ENCODE measurements at regions not wholly inside any gene's neighbourhood (a gene's known extent, or its start where the extent isn't known, plus 50 kb on each side); places are given as distances from the start of the nearest gene placed in this dataset.

DNA sequence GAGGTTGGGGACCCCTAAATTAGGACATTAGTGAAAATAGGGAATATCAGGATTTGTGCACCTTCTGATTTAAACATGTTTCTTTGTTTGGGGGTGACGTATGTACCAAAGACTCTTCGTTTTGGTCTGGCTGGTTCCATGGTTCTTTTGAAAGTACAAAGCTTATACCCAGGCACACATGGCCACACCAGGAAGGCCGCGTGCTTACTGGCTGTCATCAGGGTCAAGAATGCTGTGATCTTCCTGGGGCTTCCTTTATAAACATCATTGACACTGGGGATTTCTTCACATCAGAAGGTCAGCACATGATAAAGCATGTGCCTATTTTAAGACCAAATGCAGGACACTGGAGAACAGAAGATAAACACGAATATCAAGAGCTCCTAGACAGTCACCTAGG lies 230.6 kb upstream of the ID2 start:
- no peak overlapping the region for H4K91ac ChIP-seq (ENCODE audit: low read depth, low read length)
- H3K27ac ChIP-seq (ENCODE audit: low read depth, low read length): no peak overlapping the region
- H3K4me3 ChIP-seq (ENCODE audit: low read depth, low read length): no peak overlapping the region
- no peak overlapping the region for H2BK5ac ChIP-seq (ENCODE audit: low read depth, low read length, poor library complexity)
- H2AFZ ChIP-seq (ENCODE audit: insufficient read depth, low read length, poor library complexity): no peak overlapping the region
- peaks cover 0 to 2% of the 10 kb centered on the region in 2 experiments for H3K4me1 ChIP-seq (ENCODE audit: control insufficient read depth in 1 of 2, insufficient read depth in 2 of 2, low read length in 2 of 2)
- no peak overlapping the region for H2AK5ac ChIP-seq (ENCODE audit: low read length)
- no peak overlapping the region for H3K4me2 ChIP-seq (ENCODE audit: low read length)
- H3K14ac ChIP-seq (ENCODE audit: low read length): no peak overlapping the region
- H3K27me3 ChIP-seq (ENCODE audit: insufficient read depth, low read length): no peaks in the 10 kb centered on the region
- no peak for DNase-seq
- H3K79me1 ChIP-seq (ENCODE audit: low read length): no peaks in the 10 kb centered on the region
- no peak overlapping the region for H3K23ac ChIP-seq (ENCODE audit: low read length)
- no peaks in the 10 kb centered on the region for H3K36me3 ChIP-seq (ENCODE audit: control insufficient read depth in 1 of 2, insufficient read depth in 2 of 2, low read length in 2 of 2)
- no peak overlapping the region for H3K4ac ChIP-seq (ENCODE audit: low read depth, low read length)
- H4K8ac ChIP-seq (ENCODE audit: low read depth, low read length): no peak overlapping the region
- no peak overlapping the region for H2BK12ac ChIP-seq (ENCODE audit: low read length)
- no peak overlapping the region for H4K12ac ChIP-seq (ENCODE audit: low read depth, low read length)
- no CpG with 5 or more reads among the region's 5 CpGs for WGBS (ENCODE audit: extremely low coverage, insufficient coverage, insufficient read length)
- no peak overlapping the region for H3K18ac ChIP-seq (ENCODE audit: low read length)
- no peaks in the 10 kb centered on the region for H3K79me2 ChIP-seq (ENCODE audit: control insufficient read depth, insufficient read depth, low read length, poor library complexity)
- H3K9me3 ChIP-seq (ENCODE audit: insufficient read depth, low read depth, low read length): peaks cover 2% of the 10 kb centered on the region
- H3K9ac ChIP-seq (ENCODE audit: low read length): no peak overlapping the region
- no peak overlapping the region for H2BK120ac ChIP-seq (ENCODE audit: insufficient read depth, low read length, poor library complexity)

DNA sequence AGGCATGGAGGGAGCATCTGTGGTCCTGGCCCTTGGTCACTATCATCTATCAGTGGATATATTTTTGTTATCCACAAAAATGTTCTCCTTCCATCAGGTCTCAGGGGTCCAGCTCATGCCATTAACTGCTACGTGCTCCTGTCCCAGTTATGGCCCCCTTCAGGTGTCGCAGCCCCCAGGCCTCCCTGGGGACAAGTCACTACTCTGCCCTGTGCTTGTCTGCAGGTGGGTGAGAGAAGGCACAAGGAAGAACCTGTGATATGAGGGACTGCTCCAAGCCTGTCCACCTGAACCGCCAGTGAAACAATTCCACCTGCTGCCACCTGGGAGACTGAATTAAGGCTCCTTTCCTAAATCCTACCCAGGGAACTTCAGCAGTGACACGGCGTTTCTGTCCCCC lies 229.6 kb upstream of the ID2 start:
- Histone ChIP-seq H3K79me1 (ENCODE audit: low read length) (no peaks in the 10 kb centered on the region), H2BK12ac (ENCODE audit: low read length) (no peak overlapping the region), H4K8ac (ENCODE audit: low read depth, low read length) (no peak overlapping the region), H3K23ac (ENCODE audit: low read length) (no peak overlapping the region), H3K18ac (ENCODE audit: low read length) (no peak overlapping the region), H3K9ac (ENCODE audit: low read length) (no peak overlapping the region), H3K4me3 (ENCODE audit: low read depth, low read length) (no peak overlapping the region), H3K14ac (ENCODE audit: low read length) (no peak overlapping the region), H3K36me3 (ENCODE audit: control insufficient read depth in 1 of 2, insufficient read depth in 2 of 2, low read length in 2 of 2) (no peaks in the 10 kb centered on the region), H3K79me2 (ENCODE audit: control insufficient read depth, insufficient read depth, low read length, poor library complexity) (no peaks in the 10 kb centered on the region), H3K9me3 (ENCODE audit: insufficient read depth, low read depth, low read length) (peaks cover 2% of the 10 kb centered on the region), H3K27me3 (ENCODE audit: insufficient read depth, low read length) (no peaks in the 10 kb centered on the region), H2BK5ac (ENCODE audit: low read depth, low read length, poor library complexity) (no peak overlapping the region), H2AFZ (ENCODE audit: insufficient read depth, low read length, poor library complexity) (no peak overlapping the region), H2AK5ac (ENCODE audit: low read length) (no peak overlapping the region), H3K27ac (ENCODE audit: low read depth, low read length) (no peak overlapping the region), H3K4ac (ENCODE audit: low read depth, low read length) (no peak overlapping the region), H3K4me1 (ENCODE audit: control insufficient read depth in 1 of 2, insufficient read depth in 2 of 2, low read length in 2 of 2) (peaks cover 0 to 2% of the 10 kb centered on the region in 2 experiments), H4K12ac (ENCODE audit: low read depth, low read length) (no peak overlapping the region), H3K4me2 (ENCODE audit: low read length) (no peak overlapping the region), H4K91ac (ENCODE audit: low read depth, low read length) (no peak overlapping the region), H2BK120ac (ENCODE audit: insufficient read depth, low read length, poor library complexity) (no peak overlapping the region)
- DNase-seq: no peak
- WGBS (ENCODE audit: extremely low coverage, insufficient coverage, insufficient read length): no CpG with 5 or more reads among the region's 5 CpGs

DNA sequence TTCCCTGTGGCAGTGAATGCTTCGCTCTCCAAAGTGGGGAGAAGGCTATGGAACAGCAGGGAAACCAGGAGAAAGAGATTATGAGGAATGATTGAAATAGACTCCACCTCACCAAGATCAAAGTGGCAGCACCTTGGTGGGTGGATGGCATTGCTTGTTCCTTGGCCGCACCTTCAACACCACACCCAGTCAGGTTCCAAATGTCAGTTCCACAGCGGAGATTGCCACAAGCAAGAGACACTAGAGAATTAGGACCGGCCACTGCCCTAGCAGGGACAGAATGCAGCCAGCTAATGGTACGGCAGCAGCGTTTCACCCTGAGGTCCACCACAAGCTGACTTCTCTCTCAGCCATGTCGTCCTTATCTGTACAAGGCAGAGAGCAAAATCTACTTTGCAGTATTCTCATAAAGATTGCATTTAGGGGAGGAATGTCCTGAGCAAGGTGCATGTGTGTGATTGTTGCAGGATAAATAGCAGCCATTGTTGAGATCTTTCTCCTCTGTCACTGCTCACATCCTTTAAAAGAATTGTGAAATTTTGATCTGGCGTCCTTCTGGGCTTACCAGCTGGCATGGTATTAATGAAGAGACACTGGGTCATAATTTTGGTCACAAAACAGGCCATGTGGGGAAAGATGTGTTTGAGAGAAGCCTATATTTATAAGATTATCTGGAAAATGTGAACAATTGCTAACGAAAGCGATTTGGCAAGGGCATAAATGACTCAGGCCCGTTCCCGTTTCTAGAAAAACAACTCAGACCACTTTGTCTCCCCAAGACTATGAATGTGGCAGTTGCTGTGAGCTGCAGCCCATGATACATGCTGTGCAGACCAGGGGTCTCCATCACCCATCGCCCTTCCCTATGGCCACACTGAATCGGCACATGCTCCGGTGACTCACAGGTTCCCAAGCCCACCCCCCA lies 228.6 kb upstream of the ID2 start:
- no CpG with 5 or more reads among the region's 15 CpGs for WGBS (ENCODE audit: extremely low coverage, insufficient coverage, insufficient read length)

DNA sequence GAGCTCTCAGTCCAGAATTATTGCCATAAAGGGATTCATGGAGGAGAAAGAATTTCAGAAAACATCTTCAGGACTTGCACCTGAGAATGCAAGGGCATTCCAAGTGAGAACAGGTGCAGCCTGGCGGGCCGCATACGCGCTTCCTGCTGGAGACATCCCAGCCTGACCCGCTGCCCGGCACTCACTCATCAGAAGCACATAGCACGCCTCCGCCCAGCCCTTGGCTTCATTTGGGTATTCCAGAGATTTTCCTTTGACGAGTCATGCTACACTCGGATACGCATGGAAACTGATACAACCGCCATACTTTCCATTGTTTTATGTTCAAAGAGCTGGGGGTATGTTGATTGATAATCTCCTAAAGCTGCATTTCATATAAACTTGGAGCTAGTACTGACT lies 228.0 kb upstream of the ID2 start:
- WGBS (ENCODE audit: extremely low coverage, insufficient coverage, insufficient read length): no CpG with 5 or more reads among the region's 12 CpGs
- no peak overlapping the region for H2BK12ac ChIP-seq (ENCODE audit: low read length)
- no peak overlapping the region for H4K12ac ChIP-seq (ENCODE audit: low read depth, low read length)
- no peak overlapping the region for H3K9ac ChIP-seq (ENCODE audit: low read length)
- peaks cover 2% of the 10 kb centered on the region for H3K9me3 ChIP-seq (ENCODE audit: insufficient read depth, low read depth, low read length)
- H3K14ac ChIP-seq (ENCODE audit: low read length): no peak overlapping the region
- H2AK5ac ChIP-seq (ENCODE audit: low read length): no peak overlapping the region
- H3K23ac ChIP-seq (ENCODE audit: low read length): no peak overlapping the region
- no peak overlapping the region for H3K4me3 ChIP-seq (ENCODE audit: low read depth, low read length)
- H3K36me3 ChIP-seq (ENCODE audit: control insufficient read depth in 1 of 2, insufficient read depth in 2 of 2, low read length in 2 of 2): no peaks in the 10 kb centered on the region
- no peak overlapping the region for H4K8ac ChIP-seq (ENCODE audit: low read depth, low read length)
- H3K4me2 ChIP-seq (ENCODE audit: low read length): no peak overlapping the region
- H3K18ac ChIP-seq (ENCODE audit: low read length): no peak overlapping the region
- H2AFZ ChIP-seq (ENCODE audit: insufficient read depth, low read length, poor library complexity): no peak overlapping the region
- no peak overlapping the region for H2BK120ac ChIP-seq (ENCODE audit: insufficient read depth, low read length, poor library complexity)
- DNase-seq: peak in 1 of 2 donors; percentile 14
- H4K91ac ChIP-seq (ENCODE audit: low read depth, low read length): no peak overlapping the region
- no peaks in the 10 kb centered on the region for H3K27me3 ChIP-seq (ENCODE audit: insufficient read depth, low read length)
- no peak overlapping the region for H3K27ac ChIP-seq (ENCODE audit: low read depth, low read length)
- H2BK5ac ChIP-seq (ENCODE audit: low read depth, low read length, poor library complexity): no peak overlapping the region
- H3K79me1 ChIP-seq (ENCODE audit: low read length): no peaks in the 10 kb centered on the region
- H3K4ac ChIP-seq (ENCODE audit: low read depth, low read length): no peak overlapping the region
- H3K79me2 ChIP-seq (ENCODE audit: control insufficient read depth, insufficient read depth, low read length, poor library complexity): no peaks in the 10 kb centered on the region
- peaks cover 0 to 2% of the 10 kb centered on the region in 2 experiments for H3K4me1 ChIP-seq (ENCODE audit: control insufficient read depth in 1 of 2, insufficient read depth in 2 of 2, low read length in 2 of 2)

More for the DNA sequence above, 228.6 kb upstream of the ID2 start:
- no peak overlapping the region for H2BK5ac ChIP-seq (ENCODE audit: low read depth, low read length, poor library complexity)
- no peak overlapping the region for H3K14ac ChIP-seq (ENCODE audit: low read length)
- H3K4me3 ChIP-seq (ENCODE audit: low read depth, low read length): no peak overlapping the region
- H3K27ac ChIP-seq (ENCODE audit: low read depth, low read length): no peak overlapping the region
- H3K36me3 ChIP-seq (ENCODE audit: control insufficient read depth in 1 of 2, insufficient read depth in 2 of 2, low read length in 2 of 2): no peaks in the 10 kb centered on the region
- H3K9me3 ChIP-seq (ENCODE audit: insufficient read depth, low read depth, low read length): peaks cover 2% of the 10 kb centered on the region
- no peak overlapping the region for H3K4ac ChIP-seq (ENCODE audit: low read depth, low read length)
- no peaks in the 10 kb centered on the region for H3K27me3 ChIP-seq (ENCODE audit: insufficient read depth, low read length)
- H3K23ac ChIP-seq (ENCODE audit: low read length): no peak overlapping the region
- H4K12ac ChIP-seq (ENCODE audit: low read depth, low read length): no peak overlapping the region
- H3K79me1 ChIP-seq (ENCODE audit: low read length): no peaks in the 10 kb centered on the region
- no peak overlapping the region for H2AK5ac ChIP-seq (ENCODE audit: low read length)
- H2AFZ ChIP-seq (ENCODE audit: insufficient read depth, low read length, poor library complexity): no peak overlapping the region
- H3K4me1 ChIP-seq (ENCODE audit: control insufficient read depth in 1 of 2, insufficient read depth in 2 of 2, low read length in 2 of 2): peaks cover 0 to 2% of the 10 kb centered on the region in 2 experiments
- H2BK12ac ChIP-seq (ENCODE audit: low read length): no peak overlapping the region
- H3K18ac ChIP-seq (ENCODE audit: low read length): no peak overlapping the region
- no peak overlapping the region for H4K8ac ChIP-seq (ENCODE audit: low read depth, low read length)
- H3K9ac ChIP-seq (ENCODE audit: low read length): no peak overlapping the region
- no peaks in the 10 kb centered on the region for H3K79me2 ChIP-seq (ENCODE audit: control insufficient read depth, insufficient read depth, low read length, poor library complexity)
- no peak overlapping the region for H4K91ac ChIP-seq (ENCODE audit: low read depth, low read length)
- DNase-seq: peak in 1 of 2 donors; percentile 8
- no peak overlapping the region for H2BK120ac ChIP-seq (ENCODE audit: insufficient read depth, low read length, poor library complexity)
- no peak overlapping the region for H3K4me2 ChIP-seq (ENCODE audit: low read length)

Measured in trophoblast cell (in vitro differentiated cells and primary cell).